Central memory CD8-positive, alpha-beta T cell (primary cell): ENCODE measurements at regions not wholly inside any gene's neighbourhood (a gene's known extent, or its start where the extent isn't known, plus 50 kb on each side); places are given as distances from the start of the nearest gene placed in this dataset.
A peak's percentile ranks its signal among the peaks of the same experiment; 100 is the strongest.
"Not testable (repeated sequence)": the region's sequence is repeated elsewhere in the genome, so short reads cannot be mapped to it uniquely, and the experiment has no call there.

ENCODE experiments used
- ATAC-seq: fragments of 150-1000 bp; cut with Tn5 transposase; replicated peaks from 2 replicates; pipeline ENCODE4 v1.10.0; 2022; ENCODE audit warnings: mild to moderate bottlenecking, moderate FRiP score, moderate number of reproducible peaks; ENCODE audit not compliant: poor library complexity, severe bottlenecking; ENCODE audit errors: extremely low read depth
- DNase-seq, 2 donors: peaks; one replicate each; pipeline ENCODE4 v3.0.0; 2021; ENCODE audit warnings: low spot score in 2 of 2
- H3K27ac Mint-ChIP-seq: one replicate; pipeline ENCODE4 v1.8.0; 2022; ENCODE audit warnings: low read depth, mild to moderate bottlenecking, moderate library complexity, mixed read lengths
- H3K27me3 Mint-ChIP-seq: one replicate; pipeline ENCODE4 v1.8.0; 2022; ENCODE audit warnings: mixed read lengths
- H3K36me3 Mint-ChIP-seq: one replicate; pipeline ENCODE4 v1.8.0; 2022; ENCODE audit warnings: mild to moderate bottlenecking, moderate library complexity, mixed read lengths; ENCODE audit not compliant: insufficient read depth
- H3K4me1 Mint-ChIP-seq: one replicate; pipeline ENCODE4 v1.8.0; 2022; ENCODE audit warnings: mixed read lengths
- H3K4me3 Mint-ChIP-seq: one replicate; pipeline ENCODE4 v1.8.0; 2022; ENCODE audit warnings: mild to moderate bottlenecking, moderate library complexity, mixed read lengths
- H3K9me3 Mint-ChIP-seq: one replicate; pipeline ENCODE4 v1.8.0; 2022; ENCODE audit warnings: mixed read lengths

DNA sequence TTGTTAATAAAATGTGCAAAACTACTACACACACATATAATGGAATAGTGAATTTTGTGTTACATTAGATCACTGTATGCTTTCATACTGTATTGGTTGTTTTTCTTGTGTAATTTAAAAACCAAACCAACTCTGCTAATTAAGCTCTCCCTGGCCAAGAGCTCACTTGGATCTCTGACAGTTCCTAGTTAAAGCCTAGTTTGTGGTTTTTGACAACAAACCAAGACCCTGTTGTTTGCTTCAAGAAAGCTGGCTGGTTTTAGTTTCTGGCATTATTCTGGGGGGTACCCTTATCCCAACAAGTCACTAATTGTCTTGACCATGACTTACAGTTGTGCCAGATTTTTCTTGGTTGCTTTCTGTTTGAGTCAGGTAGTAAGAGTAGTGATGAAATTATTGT is 121.4 kb upstream of the CXorf66 start:
- ATAC-seq (no peak), DNase-seq (no peak)
- H3K27me3 Mint-ChIP-seq: no peaks in the 10 kb centered on the region
- H3K36me3 Mint-ChIP-seq: no peaks in the 10 kb centered on the region
- no peaks in the 10 kb centered on the region for H3K4me1 Mint-ChIP-seq
- H3K27ac Mint-ChIP-seq: no peak overlapping the region
- no peaks in the 10 kb centered on the region for H3K9me3 Mint-ChIP-seq
- no peak overlapping the region for H3K4me3 Mint-ChIP-seq

DNA sequence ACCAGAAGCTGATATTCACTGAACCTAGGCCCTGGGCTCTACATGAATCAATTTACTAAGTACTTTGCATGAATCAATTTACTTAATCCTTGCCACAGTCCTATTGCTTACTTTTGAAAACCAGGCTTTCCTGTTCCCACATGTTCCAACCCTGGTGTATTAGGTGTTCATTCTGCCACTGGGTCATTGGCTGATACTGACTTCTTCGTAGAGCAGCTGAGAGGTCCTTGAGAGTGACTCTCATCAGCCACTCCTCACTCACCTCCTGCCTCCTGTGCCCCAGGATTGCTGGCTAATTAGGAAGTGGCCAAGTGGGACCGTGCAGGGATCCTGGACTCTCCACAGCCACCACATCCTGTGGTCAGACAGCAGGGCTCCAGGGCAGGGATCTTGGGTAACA is 109.5 kb upstream of the CXorf66 start:
- ATAC-seq, DNase-seq, H3K4me3 Mint-ChIP-seq, H3K27me3 Mint-ChIP-seq, H3K27ac Mint-ChIP-seq, H3K4me1 Mint-ChIP-seq, H3K36me3 Mint-ChIP-seq, H3K9me3 Mint-ChIP-seq: not testable (repeated sequence)

DNA sequence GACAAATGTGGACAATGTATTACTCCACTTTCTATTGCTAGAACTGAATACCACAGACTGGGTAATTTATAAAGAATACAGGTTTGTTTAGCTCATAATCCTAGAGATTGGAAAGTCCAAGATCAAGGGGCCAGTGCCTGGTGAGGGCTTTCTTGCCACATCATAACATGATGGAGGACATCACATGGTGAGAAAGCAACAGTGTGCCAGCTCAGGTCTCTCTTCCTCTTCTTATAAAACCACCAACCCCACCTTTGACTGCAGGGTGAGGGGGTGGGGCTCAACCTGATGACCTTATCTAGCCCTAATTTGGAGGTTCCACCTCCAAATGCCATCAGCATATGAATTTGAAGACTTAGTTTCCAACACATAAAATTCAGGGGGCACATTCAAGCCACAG is 105.7 kb upstream of the CXorf66 start:
- no peaks in the 10 kb centered on the region for H3K27me3 Mint-ChIP-seq
- ATAC-seq: no peak
- H3K4me1 Mint-ChIP-seq: no peaks in the 10 kb centered on the region
- no peaks in the 10 kb centered on the region for H3K36me3 Mint-ChIP-seq
- no peaks in the 10 kb centered on the region for H3K9me3 Mint-ChIP-seq
- no peak for DNase-seq
- no peak overlapping the region for H3K27ac Mint-ChIP-seq
- no peak overlapping the region for H3K4me3 Mint-ChIP-seq

DNA sequence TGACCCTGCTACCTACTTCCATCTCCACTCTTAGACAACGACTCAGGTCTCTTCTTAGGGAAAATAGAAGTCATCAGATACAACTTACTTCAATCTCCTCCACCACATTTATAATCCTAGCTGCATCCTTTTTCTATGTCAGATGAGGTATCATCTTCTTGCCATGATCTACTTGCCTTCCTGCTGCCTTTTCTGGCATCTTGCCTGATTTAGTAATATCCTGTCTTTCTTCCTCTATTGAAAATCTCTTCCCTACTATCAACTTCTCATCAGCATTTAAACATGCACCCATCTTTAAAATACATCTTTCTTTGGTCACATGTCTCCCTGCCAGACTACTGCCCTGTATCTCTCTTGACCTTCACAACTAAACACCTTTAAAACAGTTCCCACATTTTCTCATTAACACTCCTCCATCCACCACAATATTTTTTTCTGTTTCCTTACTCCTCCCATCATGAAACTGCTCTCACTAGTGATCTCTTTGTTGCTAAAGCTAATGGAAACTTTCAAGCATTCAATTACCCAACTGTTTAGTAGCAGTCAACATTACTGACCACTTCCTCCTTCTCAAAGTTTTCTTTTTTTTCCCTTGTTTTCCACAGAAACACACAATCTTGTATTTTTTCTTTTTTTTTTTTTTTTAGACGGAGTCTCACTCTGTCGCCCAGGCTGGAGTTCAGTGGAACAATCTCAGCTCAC is 100.8 kb upstream of the CXorf66 start:
- Mint-ChIP-seq H3K36me3 (no peaks in the 10 kb centered on the region), H3K4me3 (no peak overlapping the region), H3K9me3 (no peaks in the 10 kb centered on the region), H3K4me1 (no peaks in the 10 kb centered on the region), H3K27me3 (no peaks in the 10 kb centered on the region), H3K27ac (no peak overlapping the region)
- DNase-seq (no peak), ATAC-seq (no peak)

DNA sequence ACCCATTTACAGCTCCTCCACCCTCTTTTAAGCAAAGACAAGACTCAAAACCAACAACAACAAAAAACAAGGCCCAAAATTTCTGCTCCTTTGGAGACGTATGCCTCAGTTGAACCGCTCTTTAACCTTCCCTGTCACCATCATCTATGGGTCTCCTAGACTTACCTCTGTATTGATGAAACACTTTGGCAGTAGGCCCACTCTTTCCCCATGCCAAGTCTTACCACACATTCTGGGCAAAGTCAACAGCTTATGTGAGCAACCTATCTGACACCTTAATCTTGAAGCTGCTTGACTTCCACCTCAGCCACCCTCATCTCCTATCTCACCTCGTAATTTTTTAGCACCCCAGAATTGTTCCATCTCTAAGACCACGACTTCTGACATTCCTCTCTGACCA is 99.7 kb upstream of the CXorf66 start:
- Mint-ChIP-seq H3K9me3 (no peaks in the 10 kb centered on the region), H3K27me3 (no peaks in the 10 kb centered on the region), H3K36me3 (no peaks in the 10 kb centered on the region), H3K4me1 (no peaks in the 10 kb centered on the region), H3K4me3 (no peak overlapping the region), H3K27ac (no peak overlapping the region)
- DNase-seq (no peak), ATAC-seq (no peak)

DNA sequence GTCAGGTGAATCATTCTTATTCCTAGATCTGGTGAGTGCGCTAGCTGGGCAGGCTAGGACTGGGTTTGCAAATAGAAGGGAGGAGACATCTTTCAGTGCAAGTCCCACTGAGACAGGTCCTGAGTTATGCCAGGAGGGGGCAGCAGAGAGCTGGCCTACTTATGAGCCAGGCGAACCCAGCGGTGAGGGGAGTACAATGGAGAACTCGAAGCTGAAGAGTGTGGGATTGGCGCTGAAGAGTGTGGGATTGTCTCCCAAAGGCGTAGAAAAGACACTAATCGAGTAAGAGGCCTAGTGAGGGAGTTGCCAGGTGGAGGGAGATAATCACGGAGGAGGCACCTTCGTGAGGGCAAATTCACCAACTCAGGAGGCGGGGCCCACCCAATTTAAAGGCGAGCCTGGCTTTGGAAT is 91.7 kb upstream of the CXorf66 start:
- ATAC-seq (no peak), DNase-seq (peak; percentile 9 to 22)
- Mint-ChIP-seq H3K9me3 (no peaks in the 10 kb centered on the region), H3K27ac (no peak overlapping the region), H3K36me3 (no peaks in the 10 kb centered on the region), H3K4me1 (peaks cover 5% of the 10 kb centered on the region), H3K27me3 (no peaks in the 10 kb centered on the region), H3K4me3 (no peak overlapping the region)

DNA sequence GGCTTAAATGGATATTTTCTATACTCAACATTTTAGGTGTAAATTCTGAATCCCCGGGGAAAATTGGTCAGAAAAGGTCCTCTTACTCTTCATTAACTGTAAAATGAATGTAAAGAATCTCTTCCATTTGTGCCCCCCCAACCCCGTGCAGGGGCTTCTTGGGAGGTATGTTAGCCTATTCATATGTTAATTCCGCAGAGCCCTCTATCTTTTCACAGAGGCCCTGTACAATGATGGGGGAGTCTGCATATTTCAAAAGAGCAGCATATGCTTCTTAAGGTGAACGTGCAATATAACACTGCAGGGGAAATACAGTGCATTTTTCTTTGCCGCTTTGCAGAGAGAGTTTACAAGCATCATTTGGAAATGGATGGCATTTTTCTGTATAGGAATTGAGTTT is 88.5 kb upstream of the CXorf66 start:
- Mint-ChIP-seq H3K27ac (no peak overlapping the region), H3K4me1 (peaks cover 5% of the 10 kb centered on the region), H3K27me3 (no peaks in the 10 kb centered on the region), H3K4me3 (no peak overlapping the region), H3K9me3 (no peaks in the 10 kb centered on the region), H3K36me3 (no peaks in the 10 kb centered on the region)
- ATAC-seq (no peak), DNase-seq (no peak)

DNA sequence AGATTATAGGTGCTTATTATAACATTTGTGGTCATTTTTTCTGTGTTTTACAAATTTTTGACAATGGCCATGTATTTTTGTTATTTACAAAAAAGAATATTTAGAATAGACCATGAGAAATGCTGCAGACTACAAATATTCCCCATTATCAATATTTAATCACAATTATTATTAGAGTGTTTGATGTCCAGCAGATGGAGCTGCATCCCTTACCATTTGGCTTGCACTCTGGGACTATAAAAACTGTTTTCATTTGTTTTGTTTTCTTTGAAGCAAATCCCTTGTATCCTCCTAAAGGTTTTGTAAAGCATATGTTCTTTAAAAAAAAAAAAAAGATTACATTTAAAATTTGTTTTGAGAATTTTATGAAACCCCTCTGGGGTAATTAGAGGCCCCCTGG is 85.6 kb upstream of the CXorf66 start:
- Mint-ChIP-seq H3K9me3 (no peaks in the 10 kb centered on the region), H3K4me3 (no peak overlapping the region), H3K4me1 (no peaks in the 10 kb centered on the region), H3K27ac (no peak overlapping the region), H3K36me3 (no peaks in the 10 kb centered on the region), H3K27me3 (peaks cover 8% of the 10 kb centered on the region)
- no peak for DNase-seq
- no peak for ATAC-seq

DNA sequence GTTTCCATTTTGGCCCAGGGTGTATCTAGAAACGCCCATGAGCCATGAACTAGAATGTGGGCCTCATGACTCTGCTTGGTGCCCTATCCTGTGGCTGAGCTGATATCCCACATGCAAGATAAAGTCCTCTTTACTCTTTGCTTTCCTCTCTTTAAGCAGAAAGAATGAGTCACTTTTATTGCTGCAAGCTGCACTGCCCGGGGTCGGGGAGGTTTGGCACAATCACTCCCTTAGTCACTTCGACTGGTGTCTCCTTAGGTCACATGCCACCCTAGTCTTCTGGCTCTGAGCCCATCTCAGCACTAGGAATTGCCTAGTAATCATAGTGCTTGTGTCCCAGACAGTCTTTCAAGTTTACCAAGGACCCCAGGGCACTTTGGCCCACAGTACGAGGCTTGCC is 75.1 kb upstream of the CXorf66 start:
- DNase-seq: no peak
- peaks cover 7% of the 10 kb centered on the region for H3K27me3 Mint-ChIP-seq
- no peaks in the 10 kb centered on the region for H3K36me3 Mint-ChIP-seq
- H3K9me3 Mint-ChIP-seq: no peaks in the 10 kb centered on the region
- no peak for ATAC-seq
- no peak overlapping the region for H3K27ac Mint-ChIP-seq
- no peaks in the 10 kb centered on the region for H3K4me1 Mint-ChIP-seq
- H3K4me3 Mint-ChIP-seq: no peak overlapping the region

DNA sequence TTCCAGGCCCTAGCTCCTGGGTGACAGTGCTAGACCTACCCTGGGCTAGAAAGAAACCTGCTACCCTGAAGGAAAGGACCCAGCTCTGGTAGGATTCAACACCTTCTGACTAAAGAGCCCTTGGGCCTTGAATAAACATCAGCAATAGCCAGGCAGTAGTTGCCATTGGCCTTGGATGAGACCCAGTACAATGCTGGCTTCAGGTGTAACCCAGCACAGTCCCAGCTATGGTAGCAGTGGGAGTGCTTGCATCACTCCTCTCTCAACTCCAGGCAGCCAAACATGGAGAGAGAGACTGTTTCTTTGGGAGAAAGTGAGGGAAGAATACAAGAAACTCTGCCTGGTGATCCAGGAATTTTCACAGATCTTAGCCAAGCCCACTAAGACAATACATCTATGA is 73.5 kb upstream of the CXorf66 start:
- Mint-ChIP-seq H3K27me3 (peaks cover 16% of the 10 kb centered on the region), H3K36me3 (no peaks in the 10 kb centered on the region), H3K4me3 (no peak overlapping the region), H3K27ac (no peak overlapping the region), H3K4me1 (no peaks in the 10 kb centered on the region), H3K9me3 (peaks cover 6% of the 10 kb centered on the region)
- DNase-seq (no peak), ATAC-seq (no peak)

DNA sequence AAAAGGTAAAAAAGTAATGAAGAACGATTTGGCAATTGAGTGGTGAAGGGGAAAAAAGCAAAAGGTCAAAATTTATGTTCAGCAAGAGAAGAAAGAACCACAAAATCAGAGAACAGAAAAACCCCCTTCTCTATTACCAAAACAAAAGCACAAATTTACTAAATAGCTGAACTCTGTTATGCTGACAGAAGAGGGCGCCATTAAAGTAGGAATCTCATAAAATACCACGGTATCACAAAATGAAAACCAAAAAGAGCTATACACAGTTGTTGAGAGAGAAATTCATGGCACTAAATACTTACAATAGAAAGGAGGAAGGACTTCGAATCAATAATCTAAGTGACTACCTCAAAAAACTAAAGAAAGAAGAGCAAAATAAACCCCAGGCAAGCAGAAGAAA is 69.6 kb upstream of the CXorf66 start:
- H3K9me3 Mint-ChIP-seq: peaks cover 6% of the 10 kb centered on the region
- peaks cover 25% of the 10 kb centered on the region for H3K27me3 Mint-ChIP-seq
- H3K36me3 Mint-ChIP-seq: peaks cover 3% of the 10 kb centered on the region
- DNase-seq (no peak), ATAC-seq (no peak)
- H3K4me1 Mint-ChIP-seq: no peaks in the 10 kb centered on the region
- H3K27ac Mint-ChIP-seq: no peak overlapping the region
- H3K4me3 Mint-ChIP-seq: no peak overlapping the region

DNA sequence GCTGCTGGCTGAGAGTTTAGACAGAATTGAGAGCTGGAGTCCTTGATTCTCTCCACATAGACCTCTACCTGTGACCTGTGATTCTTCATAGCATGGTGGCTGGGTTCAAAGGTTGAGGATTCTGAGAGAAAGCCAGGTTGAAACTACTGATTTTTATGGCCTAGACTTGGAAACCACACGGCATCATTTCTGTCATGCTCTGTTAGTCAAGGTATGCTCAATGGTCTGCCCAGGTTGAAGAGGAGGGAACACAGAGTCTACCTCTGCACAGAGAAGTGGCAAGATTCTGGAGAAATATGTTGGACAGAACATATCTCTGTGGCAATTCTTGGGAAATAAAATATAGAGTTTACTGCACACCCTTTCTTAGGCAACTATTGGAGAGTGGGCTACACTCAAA is 57.2 kb upstream of the CXorf66 start:
- ATAC-seq (no peak), DNase-seq (no peak)
- Mint-ChIP-seq H3K4me3 (no peak overlapping the region), H3K27ac (no peak overlapping the region), H3K4me1 (no peaks in the 10 kb centered on the region), H3K27me3 (peaks cover 3% of the 10 kb centered on the region), H3K9me3 (no peaks in the 10 kb centered on the region), H3K36me3 (no peaks in the 10 kb centered on the region)

DNA sequence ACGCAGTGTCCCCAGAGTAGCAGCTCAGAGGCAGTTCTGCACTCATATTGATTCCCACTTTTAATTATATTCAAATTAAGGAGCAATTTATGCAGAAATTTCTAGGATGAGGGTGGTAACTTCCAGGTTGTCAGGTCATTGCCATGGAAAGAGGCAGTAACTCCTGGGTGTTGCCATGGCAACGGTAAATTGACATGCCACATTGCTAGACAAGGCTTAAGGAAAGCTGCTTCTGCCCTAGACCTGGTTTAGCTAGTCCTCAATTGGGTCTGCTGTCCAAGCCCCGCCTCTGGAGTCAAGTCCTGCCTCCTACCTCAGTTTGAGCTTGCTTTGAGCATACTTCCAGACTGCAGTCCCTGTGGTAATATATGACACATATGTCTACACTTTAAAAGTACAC is 53.8 kb upstream of the CXorf66 start:
- H3K27me3 Mint-ChIP-seq, H3K27ac Mint-ChIP-seq, H3K4me1 Mint-ChIP-seq, H3K4me3 Mint-ChIP-seq, H3K36me3 Mint-ChIP-seq, H3K9me3 Mint-ChIP-seq, DNase-seq, ATAC-seq: not testable (repeated sequence)
